GM12865 (cell line): ENCODE measurements at regions not wholly inside any gene's neighbourhood (a gene's known extent, or its start where the extent isn't known, plus 50 kb on each side); places are given as distances from the start of the nearest gene placed in this dataset.
A peak's percentile ranks its signal among the peaks of the same experiment; 100 is the strongest.

ENCODE experiments used
- DNase-seq: peaks from one replicate; pipeline ENCODE4 v3.0.0; 2010; ENCODE audit warnings: low read depth
- H3K4me3 ChIP-seq: 2 replicates; pipeline ENCODE4 v1.5.1; 2011; ENCODE audit warnings: mild to moderate bottlenecking, low read depth, low read length, control low read depth
- CTCF ChIP-seq: IDR thresholded peaks from 2 replicates; pipeline ENCODE4 v1.5.1; 2011; ENCODE audit warnings: low read length, control low read depth, low read depth, inconsistent platforms; ENCODE audit not compliant: insufficient read depth; ENCODE audit errors: missing control alignments

GRCh38 chr2:200743042-200743676 lies 68.6 kb upstream of the BZW1 start:
- H3K4me3 ChIP-seq: no peak overlapping the region
- no peak for TF ChIP-seq CTCF
- DNase-seq: no peak

- H3K4me3 ChIP-seq: no peak overlapping the region
- TF ChIP-seq CTCF: no peak
Observed at GRCh38 chr2:200744201-200744602, 67.5 kb upstream of the BZW1 start.

GRCh38 chr2:200746301-200746700 lies 65.4 kb upstream of the BZW1 start:
- TF ChIP-seq CTCF: no peak
- H3K4me3 ChIP-seq: no peak overlapping the region
- no peak for DNase-seq

More at GRCh38 chr2:200744201-200744602, 67.5 kb upstream of the BZW1 start:
- DNase-seq: no peak

GRCh38 chr2:200747668-200748618 lies 63.8 kb upstream of the BZW1 start:
- TF ChIP-seq CTCF: no peak
- peak; percentile 47 for DNase-seq
- no peak overlapping the region for H3K4me3 ChIP-seq

- no peak for DNase-seq
- H3K4me3 ChIP-seq: no peak overlapping the region
- TF ChIP-seq CTCF: no peak
Observed at GRCh38 chr2:200748779-200749178, 62.9 kb upstream of the BZW1 start.

GRCh38 chr2:200749631-200750322 lies 61.9 kb upstream of the BZW1 start:
- no peak for DNase-seq
- no peak for TF ChIP-seq CTCF
- H3K4me3 ChIP-seq: no peak overlapping the region
